Stomach (tissue), 8 donors: ENCODE measurements at regions not wholly inside any gene's neighbourhood (a gene's known extent, or its start where the extent isn't known, plus 50 kb on each side); places are given as distances from the start of the nearest gene placed in this dataset.
A peak's percentile ranks its signal among the peaks of the same experiment; 100 is the strongest.

ENCODE experiments used
- DNase-seq, 2 donors: peaks; one replicate each; pipeline versions ENCODE4 v3.0.0 to v3.0.0-alpha.2; 2013 to 2019
- H3K27ac ChIP-seq, 5 donors: fragments of 200-600 bp in 4 of 5; sonication (generic) in 4 of 5; one replicate each; pipeline ENCODE4 v1.5.1; 2013 to 2019; ENCODE audit warnings: mild to moderate bottlenecking in 1 of 5, moderate library complexity in 1 of 5
- H3K27me3 ChIP-seq, 3 donors: fragments of 200-600 bp; sonication (generic); one replicate each; pipeline ENCODE4 v1.5.1; 2017 to 2019; ENCODE audit warnings: mixed run types in 1 of 3
- H3K36me3 ChIP-seq, 4 donors: fragments of 200-600 bp; sonication (generic); 1 replicate in 3 of 4; 2 replicates in 1 of 4; pipeline ENCODE4 v1.5.1; 2016 to 2019
- H3K4me1 ChIP-seq, 4 donors: fragments of 200-600 bp; sonication (generic); one replicate each; pipeline ENCODE4 v1.5.1; 2016 to 2019
- H3K4me3 ChIP-seq, 4 donors: fragments of 200-600 bp; sonication (generic) in 3 of 4; one replicate each; pipeline ENCODE4 v1.5.1; 2016 to 2019; ENCODE audit warnings: mild to moderate bottlenecking in 1 of 4
- H3K9me3 ChIP-seq, 4 donors: fragments of 200-600 bp; sonication (generic); one replicate each; pipeline ENCODE4 v1.5.1; 2016 to 2019
- CTCF ChIP-seq, 7 experiments: fragments of 450-650 bp in 4 of 7; fragments of 200-600 bp in 3 of 7; sonication (generic) in 3 of 7; IDR thresholded peaks; one replicate each; pipeline ENCODE4 v1.5.1; 2016 to 2019; ENCODE audit warnings: antibody characterized with exemption in 7 of 7, control low read depth in 2 of 7, mild to moderate bottlenecking in 1 of 7
- EP300 ChIP-seq: sonication (generic); formaldehyde crosslinking; IDR thresholded peaks from one replicate; pipeline ENCODE4 v1.6.1; 2017; ENCODE audit warnings: antibody characterized with exemption
- POLR2A ChIP-seq, 4 donors: fragments of 450-650 bp; IDR thresholded peaks; one replicate each; pipeline ENCODE4 v1.6.1; 2016; ENCODE audit warnings: antibody characterized with exemption in 4 of 4, control low read depth in 2 of 4, mild to moderate bottlenecking in 1 of 4, moderate library complexity in 1 of 4
- POLR2AphosphoS5 ChIP-seq, 3 donors: sonication (generic); formaldehyde crosslinking; IDR thresholded peaks; one replicate each; pipeline ENCODE4 v1.6.1; 2016; ENCODE audit warnings: antibody characterized with exemption in 3 of 3
- WGBS, 5 donors: extraction: QIAGEN DNeasy Blood & Tissue Kit in 3 of 5; methylation state at CpG; one replicate each; pipeline versions ENCODE4 v1.1.5 to v1.1.7; 2013 to 2018; 5-methylcytosine and 5-hydroxymethylcytosine counted together
- intact Hi-C: fragments of 100-400 bp; cut with DNase I; formaldehyde crosslinking; loops from one replicate; pipeline ENCODE4 v1.15.1; 2023; ENCODE audit warnings: low total_unique reads
- donor health status: healthy with polysubstance abuse.
- donor health status: Bipolar disorder and iron deficiency.
- donor health status: healthy.

GRCh38 chr7:80334196-80334595 lies 177.7 kb downstream of the GNAT3 start:
- Histone ChIP-seq H3K27me3 (no peaks in the 10 kb centered on the region), H3K9me3 (no peaks in the 10 kb centered on the region), H3K4me1 (peaks cover 21 to 32% (median 24%) of the 10 kb centered on the region in 4 donors), H3K36me3 (no peaks in the 10 kb centered on the region), H3K4me3 (no peak overlapping the region), H3K27ac (peak overlapping the region in 1 of 5 donors; percentile 39)
- no peak for TF ChIP-seq POLR2A (IDR thresholded peaks at IDR 0.05)
- TF ChIP-seq EP300, result no peak
- no peak for TF ChIP-seq CTCF (IDR thresholded peaks at IDR 0.05)
- TF ChIP-seq POLR2AphosphoS5 (IDR thresholded peaks at IDR 0.05), result no peak
- peak in 1 of 2 donors; percentile 24 for DNase-seq
- 71 to 86% (median 81%) methylated on average over 1 of the region's 1 CpG for WGBS, 5 donors
- intact Hi-C loops, result no loop called here

DNA sequence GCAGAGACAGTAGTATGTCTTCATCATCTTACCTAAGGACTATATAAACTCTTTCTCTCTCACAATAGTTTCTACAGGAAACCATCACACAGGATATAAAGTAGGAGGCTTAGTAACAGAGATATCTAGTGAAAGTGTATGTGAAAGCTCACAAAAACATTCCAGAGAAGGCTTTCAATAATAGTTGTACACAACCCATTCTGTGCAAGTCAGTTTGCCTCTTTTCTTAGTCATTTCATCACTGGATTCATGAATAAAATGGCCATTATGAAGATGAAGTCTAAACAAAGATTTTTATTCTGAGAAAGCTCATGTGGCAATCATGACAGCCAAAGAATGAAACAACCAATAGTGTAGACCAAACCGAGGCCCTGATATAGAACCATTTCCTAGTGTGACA lies 178.8 kb downstream of the GNAT3 start:
- H3K4me1 ChIP-seq, result peaks cover 21 to 32% (median 24%) of the 10 kb centered on the region in 4 donors
- H3K4me3 ChIP-seq, result no peak overlapping the region
- H3K9me3 ChIP-seq, result no peaks in the 10 kb centered on the region
- no peaks in the 10 kb centered on the region for H3K27me3 ChIP-seq
- no peaks in the 10 kb centered on the region for H3K36me3 ChIP-seq
- DNase-seq, result no peak
- no peak overlapping the region for H3K27ac ChIP-seq
- TF ChIP-seq POLR2AphosphoS5 (IDR thresholded peaks at IDR 0.05) (no peak), EP300 (no peak), CTCF (IDR thresholded peaks at IDR 0.05) (no peak), POLR2A (IDR thresholded peaks at IDR 0.05) (no peak)
- 64 to 86% (median 83%) methylated on average over 1 of the region's 1 CpG for WGBS, 5 donors
- intact Hi-C loops, result no loop called here

- DNase-seq, result no peak
These were observed 181.4 kb downstream of the GNAT3 start for GRCh38 chr7:80330434-80330833.

GRCh38 chr7:80324032-80324431 lies 187.8 kb downstream of the GNAT3 start:
- intact Hi-C loops, result no loop called here
- DNase-seq, result no peak
- Histone ChIP-seq H3K27ac (no peak overlapping the region), H3K4me1 (no peaks in the 10 kb centered on the region), H3K27me3 (no peaks in the 10 kb centered on the region), H3K4me3 (no peak overlapping the region), H3K36me3 (no peaks in the 10 kb centered on the region), H3K9me3 (no peaks in the 10 kb centered on the region)
- no peak for TF ChIP-seq CTCF (IDR thresholded peaks at IDR 0.05)
- TF ChIP-seq POLR2AphosphoS5 (IDR thresholded peaks at IDR 0.05), result no peak
- no peak for TF ChIP-seq EP300
- TF ChIP-seq POLR2A (IDR thresholded peaks at IDR 0.05), result no peak
- WGBS, 5 donors, result 42 to 51% (median 50%) methylated on average over 3 of the region's 3 CpGs

More at GRCh38 chr7:80330434-80330833, 181.4 kb downstream of the GNAT3 start:
- no peaks in the 10 kb centered on the region for H3K27me3 ChIP-seq
- no peak overlapping the region for H3K27ac ChIP-seq
- peaks cover 14 to 25% (median 18%) of the 10 kb centered on the region in 4 donors for H3K4me1 ChIP-seq
- intact Hi-C loops, result no loop called here
- no peak overlapping the region for H3K4me3 ChIP-seq
- no peaks in the 10 kb centered on the region for H3K9me3 ChIP-seq
- no peak for TF ChIP-seq CTCF (IDR thresholded peaks at IDR 0.05)
- H3K36me3 ChIP-seq, result no peaks in the 10 kb centered on the region
